ENCODE measurements at regions not wholly inside any gene's neighbourhood (a gene's known extent, or its start where the extent isn't known, plus 50 kb on each side); places are given as distances from the start of the nearest gene placed in this dataset.

GRCh38 chr19:30785458-30786137, 413.4 kb downstream of the ZNF536 start:
- no peaks in the 10 kb centered on the region for H3K36me3 Mint-ChIP-seq
- TF ChIP-seq EZH2 (IDR thresholded peaks at IDR 0.05): no peak
- TF ChIP-seq CTCF (IDR thresholded peaks at IDR 0.05): peak; percentile 6
- no peak overlapping the region for H3K9ac ChIP-seq
- no peaks in the 10 kb centered on the region for H3F3A ChIP-seq (ENCODE audit: low read depth)
- no peak for DNase-seq (ENCODE audit: low spot score)
- H3K4me1 ChIP-seq: no peaks in the 10 kb centered on the region
- no peaks in the 10 kb centered on the region for H3K9me3 Mint-ChIP-seq
- no peaks in the 10 kb centered on the region for H3K27me3 ChIP-seq
- H3K4me2 ChIP-seq: no peak overlapping the region
- H2AFZ ChIP-seq (replicated peaks): no peak overlapping the region
- H3K36me3 ChIP-seq: no peaks in the 10 kb centered on the region
- H3K27ac ChIP-seq: no peak overlapping the region
- no peak overlapping the region for H3K27ac Mint-ChIP-seq
- H3K4me3 Mint-ChIP-seq: no peak overlapping the region
- H4K20me1 ChIP-seq (ENCODE audit: low read depth): no peaks in the 10 kb centered on the region
- no peaks in the 10 kb centered on the region for H3K79me2 ChIP-seq (ENCODE audit: low read depth)
- H3K4me3 ChIP-seq: no peak overlapping the region
- no peaks in the 10 kb centered on the region for H3K27me3 Mint-ChIP-seq (ENCODE audit: insufficient read depth, low read depth)
- H3K4me1 Mint-ChIP-seq: no peaks in the 10 kb centered on the region
- no peaks in the 10 kb centered on the region for H3K9me3 ChIP-seq (ENCODE audit: low read depth)

GRCh38 chr19:30784850-30785457, 412.8 kb downstream of the ZNF536 start:
- no peaks in the 10 kb centered on the region for H3K36me3 ChIP-seq
- DNase-seq (ENCODE audit: low spot score): peak; percentile 55

GRCh38 chr19:30783936-30784335, 411.8 kb downstream of the ZNF536 start:
- Mint-ChIP-seq H3K27ac (no peak overlapping the region), H3K9me3 (no peaks in the 10 kb centered on the region), H3K27me3 (ENCODE audit: insufficient read depth, low read depth) (peaks cover 4% of the 10 kb centered on the region), H3K4me1 (no peaks in the 10 kb centered on the region), H3K4me3 (no peak overlapping the region), H3K36me3 (no peaks in the 10 kb centered on the region)
- H2AFZ ChIP-seq (replicated peaks): no peak overlapping the region
- H3K4me1 ChIP-seq: no peaks in the 10 kb centered on the region
- H3K4me3 ChIP-seq: no peak overlapping the region
- H4K20me1 ChIP-seq (ENCODE audit: low read depth): no peaks in the 10 kb centered on the region
- no peaks in the 10 kb centered on the region for H3K36me3 ChIP-seq
- H3K9me3 ChIP-seq (ENCODE audit: low read depth): no peaks in the 10 kb centered on the region
- TF ChIP-seq CTCF (IDR thresholded peaks at IDR 0.05): no peak
- no peak for TF ChIP-seq EZH2 (IDR thresholded peaks at IDR 0.05)
- TF ChIP-seq EZH2phosphoT487 (IDR thresholded peaks at IDR 0.05): no peak
- no peaks in the 10 kb centered on the region for H3K27me3 ChIP-seq
- no peak for DNase-seq (ENCODE audit: low spot score)
- H3K27ac ChIP-seq: no peak overlapping the region
- no peak overlapping the region for H3K9ac ChIP-seq
- no peaks in the 10 kb centered on the region for H3F3A ChIP-seq (ENCODE audit: low read depth)
- H3K4me2 ChIP-seq: no peak overlapping the region
- no peaks in the 10 kb centered on the region for H3K79me2 ChIP-seq (ENCODE audit: low read depth)

More at GRCh38 chr19:30784850-30785457, 412.8 kb downstream of the ZNF536 start:
- Histone ChIP-seq H4K20me1 (ENCODE audit: low read depth) (no peaks in the 10 kb centered on the region), H3K4me2 (no peak overlapping the region), H3K27ac (no peak overlapping the region), H3K9me3 (ENCODE audit: low read depth) (no peaks in the 10 kb centered on the region), H3K4me1 (no peaks in the 10 kb centered on the region), H3K79me2 (ENCODE audit: low read depth) (no peaks in the 10 kb centered on the region), H3K4me3 (no peak overlapping the region), H3F3A (ENCODE audit: low read depth) (no peaks in the 10 kb centered on the region), H3K27me3 (no peaks in the 10 kb centered on the region), H2AFZ (replicated peaks) (no peak overlapping the region), H3K9ac (no peak overlapping the region)
- no peak for TF ChIP-seq EZH2 (IDR thresholded peaks at IDR 0.05)
- peak; percentile 70 for TF ChIP-seq CTCF (IDR thresholded peaks at IDR 0.05)
- TF ChIP-seq EZH2phosphoT487 (IDR thresholded peaks at IDR 0.05): no peak
- H3K36me3 Mint-ChIP-seq: no peaks in the 10 kb centered on the region
- no peaks in the 10 kb centered on the region for H3K9me3 Mint-ChIP-seq
- no peaks in the 10 kb centered on the region for H3K27me3 Mint-ChIP-seq (ENCODE audit: insufficient read depth, low read depth)
- no peak overlapping the region for H3K27ac Mint-ChIP-seq
- H3K4me3 Mint-ChIP-seq: no peak overlapping the region
- H3K4me1 Mint-ChIP-seq: no peaks in the 10 kb centered on the region

All from neural progenitor cell (in vitro differentiated cells).